K562 (cell line): ENCODE measurements at regions not wholly inside any gene's neighbourhood (a gene's known extent, or its start where the extent isn't known, plus 50 kb on each side); places are given as distances from the start of the nearest gene placed in this dataset.

Experiments used
- ARID2 ChIP-seq: fragments of 450-650 bp; IDR thresholded peaks from 2 replicates; pipeline ENCODE4 v1.6.1; 2017; ENCODE audit warnings: antibody characterized with exemption, mild to moderate bottlenecking
- BCOR ChIP-seq: fragments of 450-650 bp; IDR thresholded peaks from 2 replicates; pipeline ENCODE4 v1.6.1; 2016
- CBX2 ChIP-seq: fragments of 200-600 bp; sonication (generic); IDR thresholded peaks from one replicate; pipeline ENCODE4 v1.6.1; 2012; ENCODE audit warnings: mild to moderate bottlenecking, low read length, inconsistent platforms; ENCODE audit not compliant: insufficient read depth, poor library complexity, severe bottlenecking
- HDAC1 ChIP-seq, 2 experiments: fragments of 450-650 bp; IDR thresholded peaks; 2 replicates each; pipeline ENCODE4 v1.6.1; 2016 to 2017; ENCODE audit warnings: inconsistent platforms in 1 of 2, mild to moderate bottlenecking in 1 of 2, moderate library complexity in 1 of 2
- HDAC8 ChIP-seq: fragments of 450-650 bp; IDR thresholded peaks from 2 replicates; pipeline ENCODE4 v1.6.1; 2016; ENCODE audit warnings: mild to moderate bottlenecking, missing genetic modification characterization, moderate library complexity, missing compliant biosample characterization
- HNRNPK ChIP-seq: fragments of 200-400 bp; formaldehyde crosslinking; IDR thresholded peaks from one replicate; pipeline ENCODE4 v1.6.1; 2018; ENCODE audit warnings: mild to moderate bottlenecking, low read depth, low read length; ENCODE audit not compliant: poor library complexity, severe bottlenecking
- HNRNPUL1 ChIP-seq: fragments of 200-400 bp; formaldehyde crosslinking; IDR thresholded peaks from 2 replicates; pipeline ENCODE4 v1.6.1; 2017; ENCODE audit warnings: low read length
- MEF2D ChIP-seq: conservative IDR thresholded peaks from 2 replicates; pipeline ENCODE4 v1.6.1; 2016; ENCODE audit warnings: low read depth, missing genetic modification characterization, missing compliant biosample characterization
- NCOA4 ChIP-seq: fragments of 450-650 bp; IDR thresholded peaks from 2 replicates; pipeline ENCODE4 v1.6.1; 2018; ENCODE audit warnings: mild to moderate bottlenecking; ENCODE audit not compliant: partially characterized antibody
- POLR2AphosphoS5 ChIP-seq: IDR thresholded peaks from 2 replicates; pipeline ENCODE4 v1.6.1; 2011; ENCODE audit warnings: mild to moderate bottlenecking, low read depth, low read length, moderate library complexity; ENCODE audit not compliant: control insufficient read depth, insufficient read depth
- RAD21 ChIP-seq, 2 experiments: fragments of 250-450 bp in 1 of 2; fragments of 450-650 bp in 1 of 2; sonication (Bioruptor Pico) in 1 of 2; formaldehyde crosslinking in 1 of 2; IDR thresholded peaks in 1 of 2; conservative IDR thresholded peaks in 1 of 2; 2 replicates each; pipeline versions ENCODE4 v1.4.0 to v1.8.0; 2020 to 2022; ENCODE audit warnings: mild to moderate bottlenecking in 2 of 2, moderate library complexity in 1 of 2
- RBM14 ChIP-seq: fragments of 200-400 bp; formaldehyde crosslinking; IDR thresholded peaks from 2 replicates; pipeline ENCODE4 v1.6.1; 2018; ENCODE audit warnings: low read depth, mild to moderate bottlenecking, low read length, moderate library complexity, borderline replicate concordance; ENCODE audit not compliant: insufficient read depth
- RFX5 ChIP-seq: IDR thresholded peaks from 2 replicates; pipeline ENCODE4 v1.6.1; 2011; ENCODE audit warnings: low read depth, mild to moderate bottlenecking, improper control_type of control experiment, low read length
- ZBTB17 ChIP-seq: fragments of 450-650 bp; formaldehyde crosslinking; IDR thresholded peaks from 2 replicates; pipeline ENCODE4 v1.4.0; 2020; ENCODE audit warnings: mild to moderate bottlenecking
- ZNF121 ChIP-seq: sonication (generic); formaldehyde crosslinking; conservative IDR thresholded peaks from 2 replicates; pipeline ENCODE4 v1.8.0; 2022; ENCODE audit warnings: missing genetic modification reagents
- ZNF79 ChIP-seq: fragments of 250-450 bp; sonication (Bioruptor Pico); IDR thresholded peaks from 2 replicates; pipeline ENCODE4 v1.4.0; 2020; ENCODE audit warnings: low read depth, mild to moderate bottlenecking, moderate library complexity
- TF ChIP-seq, protein P1 (sequence below): IDR thresholded peaks from 2 replicates; pipeline ENCODE4 v1.6.1; 2014; ENCODE audit warnings: antibody characterized with exemption
- TF ChIP-seq, protein P2 (sequence below): sonication (generic); formaldehyde crosslinking; IDR thresholded peaks from 2 replicates; pipeline ENCODE4 v1.8.0; 2022; ENCODE audit warnings: missing genetic modification reagents, mild to moderate bottlenecking, moderate library complexity, borderline replicate concordance
- TF ChIP-seq, protein P3 (sequence below): fragments of 450-650 bp; IDR thresholded peaks from 2 replicates; pipeline ENCODE4 v1.6.1; 2017; ENCODE audit warnings: antibody characterized with exemption
- TF ChIP-seq, protein P4 (sequence below): IDR thresholded peaks from 2 replicates; pipeline ENCODE4 v1.6.1; 2011; ENCODE audit not compliant: insufficient read length; ENCODE audit errors: extremely low read depth
- TF ChIP-seq, protein P5 (sequence below): IDR thresholded peaks from 2 replicates; pipeline ENCODE4 v1.6.1; 2011; ENCODE audit warnings: borderline replicate concordance, low read depth, mild to moderate bottlenecking, moderate library complexity, low read length; ENCODE audit not compliant: insufficient read depth, poor library complexity, severe bottlenecking

DNA sequence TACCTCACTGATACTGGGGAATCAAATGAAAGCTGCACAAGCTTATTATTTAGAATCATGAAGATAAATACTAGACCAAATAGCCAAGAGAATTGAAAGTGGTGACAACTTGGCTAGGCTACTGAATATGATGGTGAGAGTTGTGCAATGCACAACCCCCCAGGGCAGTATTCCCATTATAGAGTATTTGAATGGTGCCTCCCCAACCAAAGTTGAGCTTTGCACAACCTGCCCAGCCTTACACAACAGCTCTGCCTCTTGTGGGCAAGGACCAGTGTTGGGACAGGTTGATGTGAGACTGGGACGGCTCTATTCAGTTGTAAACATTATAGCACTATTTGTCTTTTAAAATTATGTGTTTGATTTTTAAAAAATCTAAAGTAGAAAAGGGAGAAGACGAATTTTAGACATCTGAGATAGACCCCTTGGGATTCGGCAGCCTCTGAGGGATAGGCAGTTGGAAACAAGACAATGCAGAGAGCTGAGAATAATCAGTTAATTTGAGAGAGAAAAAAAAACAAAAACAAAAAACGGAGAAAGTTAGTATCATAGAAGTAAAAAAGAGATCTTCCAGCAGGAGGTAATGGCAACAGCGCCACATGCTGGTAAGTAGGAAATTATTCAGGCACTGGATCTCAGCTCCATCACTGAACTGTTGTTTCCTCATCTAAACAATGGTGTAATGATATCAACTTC is 91.0 kb upstream of the KCNA3 start (continued):
- TF ChIP-seq, protein P1, sequence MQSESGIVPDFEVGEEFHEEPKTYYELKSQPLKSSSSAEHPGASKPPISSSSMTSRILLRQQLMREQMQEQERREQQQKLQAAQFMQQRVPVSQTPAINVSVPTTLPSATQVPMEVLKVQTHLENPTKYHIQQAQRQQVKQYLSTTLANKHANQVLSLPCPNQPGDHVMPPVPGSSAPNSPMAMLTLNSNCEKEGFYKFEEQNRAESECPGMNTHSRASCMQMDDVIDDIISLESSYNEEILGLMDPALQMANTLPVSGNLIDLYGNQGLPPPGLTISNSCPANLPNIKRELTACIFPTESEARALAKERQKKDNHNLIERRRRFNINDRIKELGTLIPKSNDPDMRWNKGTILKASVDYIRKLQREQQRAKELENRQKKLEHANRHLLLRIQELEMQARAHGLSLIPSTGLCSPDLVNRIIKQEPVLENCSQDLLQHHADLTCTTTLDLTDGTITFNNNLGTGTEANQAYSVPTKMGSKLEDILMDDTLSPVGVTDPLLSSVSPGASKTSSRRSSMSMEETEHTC = no peak
- TF ChIP-seq RAD21 (CRISPR knock-in tag; conservative IDR thresholded peaks at IDR 0.05 in 1 of 2, IDR thresholded peaks at IDR 0.05 in 1 of 2) (peak; percentile 63 to 90), BCOR (no peak), ZNF79 (CRISPR knock-in tag) (no peak), HDAC1 (IDR thresholded peaks at IDR 0.05) (no peak), CBX2 (no peak), ZBTB17 (CRISPR knock-in tag) (no peak), HNRNPUL1 (no peak), ZNF121 (CRISPR knock-in tag) (no peak), NCOA4 (no peak), MEF2D (tag) (no peak), HNRNPK (no peak), RBM14 (no peak), RFX5 (no peak), ARID2 (peak; percentile 81; the same call in 1 of the 2 replicates), POLR2AphosphoS5 (no peak), HDAC8 (tag) (no peak)
- TF ChIP-seq, protein P2, sequence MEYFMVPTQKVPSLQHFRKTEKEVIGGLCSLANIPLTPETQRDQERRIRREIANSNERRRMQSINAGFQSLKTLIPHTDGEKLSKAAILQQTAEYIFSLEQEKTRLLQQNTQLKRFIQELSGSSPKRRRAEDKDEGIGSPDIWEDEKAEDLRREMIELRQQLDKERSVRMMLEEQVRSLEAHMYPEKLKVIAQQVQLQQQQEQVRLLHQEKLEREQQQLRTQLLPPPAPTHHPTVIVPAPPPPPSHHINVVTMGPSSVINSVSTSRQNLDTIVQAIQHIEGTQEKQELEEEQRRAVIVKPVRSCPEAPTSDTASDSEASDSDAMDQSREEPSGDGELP (CRISPR knock-in tag) = no peak
- TF ChIP-seq, protein P3, sequence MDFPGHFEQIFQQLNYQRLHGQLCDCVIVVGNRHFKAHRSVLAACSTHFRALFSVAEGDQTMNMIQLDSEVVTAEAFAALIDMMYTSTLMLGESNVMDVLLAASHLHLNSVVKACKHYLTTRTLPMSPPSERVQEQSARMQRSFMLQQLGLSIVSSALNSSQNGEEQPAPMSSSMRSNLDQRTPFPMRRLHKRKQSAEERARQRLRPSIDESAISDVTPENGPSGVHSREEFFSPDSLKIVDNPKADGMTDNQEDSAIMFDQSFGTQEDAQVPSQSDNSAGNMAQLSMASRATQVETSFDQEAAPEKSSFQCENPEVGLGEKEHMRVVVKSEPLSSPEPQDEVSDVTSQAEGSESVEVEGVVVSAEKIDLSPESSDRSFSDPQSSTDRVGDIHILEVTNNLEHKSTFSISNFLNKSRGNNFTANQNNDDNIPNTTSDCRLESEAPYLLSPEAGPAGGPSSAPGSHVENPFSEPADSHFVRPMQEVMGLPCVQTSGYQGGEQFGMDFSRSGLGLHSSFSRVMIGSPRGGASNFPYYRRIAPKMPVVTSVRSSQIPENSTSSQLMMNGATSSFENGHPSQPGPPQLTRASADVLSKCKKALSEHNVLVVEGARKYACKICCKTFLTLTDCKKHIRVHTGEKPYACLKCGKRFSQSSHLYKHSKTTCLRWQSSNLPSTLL = no peak
- TF ChIP-seq, protein P4, sequence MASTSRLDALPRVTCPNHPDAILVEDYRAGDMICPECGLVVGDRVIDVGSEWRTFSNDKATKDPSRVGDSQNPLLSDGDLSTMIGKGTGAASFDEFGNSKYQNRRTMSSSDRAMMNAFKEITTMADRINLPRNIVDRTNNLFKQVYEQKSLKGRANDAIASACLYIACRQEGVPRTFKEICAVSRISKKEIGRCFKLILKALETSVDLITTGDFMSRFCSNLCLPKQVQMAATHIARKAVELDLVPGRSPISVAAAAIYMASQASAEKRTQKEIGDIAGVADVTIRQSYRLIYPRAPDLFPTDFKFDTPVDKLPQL = no peak
- TF ChIP-seq, protein P5, sequence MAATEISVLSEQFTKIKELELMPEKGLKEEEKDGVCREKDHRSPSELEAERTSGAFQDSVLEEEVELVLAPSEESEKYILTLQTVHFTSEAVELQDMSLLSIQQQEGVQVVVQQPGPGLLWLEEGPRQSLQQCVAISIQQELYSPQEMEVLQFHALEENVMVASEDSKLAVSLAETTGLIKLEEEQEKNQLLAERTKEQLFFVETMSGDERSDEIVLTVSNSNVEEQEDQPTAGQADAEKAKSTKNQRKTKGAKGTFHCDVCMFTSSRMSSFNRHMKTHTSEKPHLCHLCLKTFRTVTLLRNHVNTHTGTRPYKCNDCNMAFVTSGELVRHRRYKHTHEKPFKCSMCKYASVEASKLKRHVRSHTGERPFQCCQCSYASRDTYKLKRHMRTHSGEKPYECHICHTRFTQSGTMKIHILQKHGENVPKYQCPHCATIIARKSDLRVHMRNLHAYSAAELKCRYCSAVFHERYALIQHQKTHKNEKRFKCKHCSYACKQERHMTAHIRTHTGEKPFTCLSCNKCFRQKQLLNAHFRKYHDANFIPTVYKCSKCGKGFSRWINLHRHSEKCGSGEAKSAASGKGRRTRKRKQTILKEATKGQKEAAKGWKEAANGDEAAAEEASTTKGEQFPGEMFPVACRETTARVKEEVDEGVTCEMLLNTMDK = no peak
